ENCODE measurements at regions not wholly inside any gene's neighbourhood (a gene's known extent, or its start where the extent isn't known, plus 50 kb on each side); places are given as distances from the start of the nearest gene placed in this dataset.
"Not testable (repeated sequence)": the region's sequence is repeated elsewhere in the genome, so short reads cannot be mapped to it uniquely, and the experiment has no call there.

DNA sequence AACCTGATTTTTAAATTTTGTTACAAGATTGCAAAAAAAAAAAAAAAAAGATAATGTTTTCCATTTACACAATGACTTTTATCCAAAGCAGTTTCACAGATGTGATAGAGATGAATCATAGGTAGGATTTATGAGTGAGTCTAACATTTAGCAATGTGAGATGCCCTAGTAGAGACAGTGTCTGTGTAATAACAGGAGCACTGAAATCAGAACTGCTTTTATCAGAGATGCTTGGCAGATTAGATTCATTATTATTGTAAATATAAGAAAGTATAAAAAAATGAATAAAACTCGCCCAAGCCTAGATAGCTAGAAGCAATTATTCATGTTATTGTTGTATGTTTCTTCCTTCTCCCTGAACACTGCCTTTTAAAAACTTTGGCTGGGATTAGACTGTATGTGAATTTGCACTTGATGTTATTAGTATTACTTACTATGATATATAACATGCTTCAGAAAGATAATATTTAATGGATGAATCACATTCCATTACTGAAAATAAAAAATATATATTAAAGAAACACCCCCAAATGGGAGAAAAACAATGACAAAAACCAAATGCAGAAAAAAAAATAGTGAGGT, 567.3 kb upstream of the KLF4 start:
- Mint-ChIP-seq H3K4me3 (no peak overlapping the region), H3K27me3 (ENCODE audit: low read depth) (no peaks in the 10 kb centered on the region), H3K36me3 (ENCODE audit: low read depth) (no peaks in the 10 kb centered on the region), H3K4me1 (ENCODE audit: low read depth) (no peaks in the 10 kb centered on the region), H3K27ac (no peak overlapping the region), H3K9me3 (no peaks in the 10 kb centered on the region)

DNA sequence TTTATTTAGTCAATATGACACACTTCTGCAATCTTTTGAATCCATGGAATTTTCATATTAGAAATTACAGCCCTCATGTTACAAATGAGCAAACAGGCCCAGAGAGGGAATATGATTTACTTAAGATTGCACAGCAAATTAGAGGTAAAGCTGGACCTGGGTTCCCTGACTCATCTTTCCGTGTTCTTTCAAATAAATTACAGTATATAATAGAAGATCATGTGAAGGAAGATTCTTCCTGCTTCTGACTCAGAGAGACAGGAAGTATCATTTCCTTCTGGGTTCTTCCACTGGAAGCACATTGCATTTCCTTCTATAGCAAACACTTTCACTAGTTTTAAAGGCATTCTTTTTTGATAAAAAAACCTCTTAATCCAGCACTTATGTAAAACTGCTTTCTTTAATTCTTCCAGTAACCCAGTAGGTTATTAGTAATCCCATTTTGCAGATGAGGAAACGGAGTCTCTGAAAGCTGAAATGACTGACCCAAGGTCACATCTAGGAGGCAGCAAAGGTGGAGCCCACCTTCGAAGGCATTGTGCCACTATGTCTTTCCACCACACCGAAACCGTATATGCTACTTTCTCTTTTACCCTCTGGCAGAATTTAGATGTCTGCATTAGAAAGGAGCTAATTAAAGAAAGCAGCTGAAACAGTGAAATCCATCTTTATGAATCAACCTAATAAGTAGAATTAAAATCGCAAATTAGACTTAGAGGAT, 566.7 kb upstream of the KLF4 start:
- no peak overlapping the region for H3K27ac Mint-ChIP-seq

DNA sequence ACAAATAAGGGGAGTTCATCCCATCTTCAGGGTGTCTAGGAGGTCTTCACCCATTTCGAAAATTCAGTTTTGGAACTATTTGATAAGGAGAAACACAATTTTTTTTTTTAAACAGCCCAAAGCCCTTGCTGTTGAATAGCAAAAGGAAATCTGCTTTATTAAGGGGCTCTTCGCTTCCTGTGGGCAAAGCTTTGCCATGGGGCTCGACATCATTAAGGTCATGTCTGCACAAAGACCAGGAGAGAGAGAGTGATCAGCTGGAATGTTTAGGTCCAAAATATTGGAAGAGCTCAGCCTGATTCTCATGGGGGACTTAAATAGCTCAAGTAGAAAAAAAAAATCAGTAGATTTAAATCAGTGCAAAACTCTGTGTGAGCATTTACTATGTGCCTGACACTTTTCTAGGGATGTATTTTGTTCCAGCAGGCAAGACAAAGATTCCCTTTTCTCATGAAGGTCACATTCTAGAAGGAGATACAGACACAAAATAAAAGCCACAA, 564.6 kb upstream of the KLF4 start:
- H3K27ac Mint-ChIP-seq = no peak overlapping the region
- peaks cover 5% of the 10 kb centered on the region for H3K9me3 Mint-ChIP-seq
- H3K36me3 Mint-ChIP-seq (ENCODE audit: low read depth) = no peaks in the 10 kb centered on the region
- no peak overlapping the region for H3K4me3 Mint-ChIP-seq
- H3K4me1 Mint-ChIP-seq (ENCODE audit: low read depth) = no peaks in the 10 kb centered on the region
- no peaks in the 10 kb centered on the region for H3K27me3 Mint-ChIP-seq (ENCODE audit: low read depth)

More for the DNA sequence above, 566.7 kb upstream of the KLF4 start:
- no peaks in the 10 kb centered on the region for H3K36me3 Mint-ChIP-seq (ENCODE audit: low read depth)
- H3K4me3 Mint-ChIP-seq = no peak overlapping the region
- H3K9me3 Mint-ChIP-seq = peaks cover 5% of the 10 kb centered on the region
- H3K27me3 Mint-ChIP-seq (ENCODE audit: low read depth) = no peaks in the 10 kb centered on the region
- H3K4me1 Mint-ChIP-seq (ENCODE audit: low read depth) = no peaks in the 10 kb centered on the region

DNA sequence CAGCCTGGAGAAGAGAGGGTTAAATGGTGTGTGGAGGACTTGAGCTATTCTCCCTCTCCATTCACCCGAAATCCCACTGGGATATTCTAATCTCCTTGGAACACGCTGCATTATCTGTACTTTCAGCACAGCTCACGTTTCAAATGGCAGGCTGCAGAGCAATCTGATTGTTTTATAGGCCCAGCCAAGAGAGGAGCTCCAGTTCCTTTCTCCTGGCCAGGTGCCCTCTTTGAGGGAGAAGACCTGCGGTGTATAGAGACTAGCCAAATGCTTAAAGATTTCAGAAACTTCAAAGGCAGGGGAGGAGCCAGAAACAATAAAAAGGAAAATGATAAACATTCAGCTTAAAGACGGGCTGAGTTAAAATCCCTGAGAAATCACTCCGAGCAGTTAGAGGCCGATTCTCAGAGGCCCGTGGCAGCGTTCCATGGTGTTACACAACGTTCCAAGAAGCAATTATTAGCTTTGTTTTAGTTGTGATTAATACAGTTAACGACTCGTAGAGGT, 564.0 kb upstream of the KLF4 start:
- Mint-ChIP-seq H3K9me3 (peaks cover 5% of the 10 kb centered on the region), H3K4me1 (ENCODE audit: low read depth) (no peaks in the 10 kb centered on the region), H3K27me3 (ENCODE audit: low read depth) (no peaks in the 10 kb centered on the region), H3K4me3 (no peak overlapping the region), H3K36me3 (ENCODE audit: low read depth) (no peaks in the 10 kb centered on the region), H3K27ac (no peak overlapping the region)

DNA sequence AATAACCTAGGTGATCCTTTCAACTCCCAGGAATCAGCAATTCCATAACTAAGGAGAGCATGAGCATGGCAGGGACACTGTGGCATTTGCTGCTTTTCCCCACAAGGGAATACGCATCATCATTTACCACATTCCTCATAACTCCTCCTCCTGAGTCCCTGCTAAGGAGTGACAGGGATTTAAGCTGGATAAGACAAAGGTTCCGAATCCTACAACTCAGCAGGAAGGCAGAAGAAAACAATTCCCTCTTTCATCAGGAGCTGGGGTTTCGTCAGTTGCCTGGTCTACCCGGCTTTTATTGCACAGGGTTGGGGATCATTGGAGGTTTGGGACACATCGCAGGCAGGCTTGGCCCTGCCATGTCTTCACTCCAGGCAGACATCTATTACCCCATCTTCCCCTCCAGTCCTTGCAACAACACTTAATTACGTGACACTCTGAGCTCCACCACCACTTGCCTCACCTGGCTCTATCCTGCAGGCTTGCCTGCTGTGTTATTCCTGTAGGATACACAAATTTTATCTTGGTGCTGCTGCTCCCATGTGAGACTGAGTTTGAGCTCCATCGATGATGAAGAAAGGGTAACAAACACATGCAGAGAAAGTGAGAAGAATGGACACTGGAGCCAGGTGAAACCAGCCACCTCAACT, 563.0 kb upstream of the KLF4 start:
- Mint-ChIP-seq H3K27ac (no peak overlapping the region), H3K4me1 (ENCODE audit: low read depth) (no peaks in the 10 kb centered on the region), H3K36me3 (ENCODE audit: low read depth) (no peaks in the 10 kb centered on the region), H3K9me3 (peaks cover 5% of the 10 kb centered on the region), H3K4me3 (no peak overlapping the region), H3K27me3 (ENCODE audit: low read depth) (no peaks in the 10 kb centered on the region)

DNA sequence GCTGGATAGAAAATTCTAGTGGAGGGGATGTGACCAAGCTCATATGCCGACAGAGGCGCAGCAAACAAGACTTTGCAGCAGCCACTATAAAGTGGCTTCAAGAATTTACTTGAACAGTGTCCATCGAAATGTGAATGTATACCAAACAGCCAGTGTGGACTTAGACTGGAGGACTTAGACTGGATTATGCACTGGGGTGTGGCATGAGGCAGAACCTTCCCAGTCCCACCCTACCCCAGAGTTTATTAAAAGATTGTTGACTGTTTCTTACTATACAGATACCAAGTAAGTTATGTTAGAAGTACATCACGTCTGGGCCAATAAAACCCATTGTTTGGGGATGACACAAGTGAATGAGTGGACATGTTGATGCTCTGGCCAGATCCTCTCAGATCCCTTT, 561.3 kb upstream of the KLF4 start:
- no peaks in the 10 kb centered on the region for H3K4me1 Mint-ChIP-seq (ENCODE audit: low read depth)
- no peaks in the 10 kb centered on the region for H3K36me3 Mint-ChIP-seq (ENCODE audit: low read depth)
- H3K27me3 Mint-ChIP-seq (ENCODE audit: low read depth) = no peaks in the 10 kb centered on the region
- no peak overlapping the region for H3K4me3 Mint-ChIP-seq
- H3K27ac Mint-ChIP-seq = no peak overlapping the region
- peaks cover 5% of the 10 kb centered on the region for H3K9me3 Mint-ChIP-seq

DNA sequence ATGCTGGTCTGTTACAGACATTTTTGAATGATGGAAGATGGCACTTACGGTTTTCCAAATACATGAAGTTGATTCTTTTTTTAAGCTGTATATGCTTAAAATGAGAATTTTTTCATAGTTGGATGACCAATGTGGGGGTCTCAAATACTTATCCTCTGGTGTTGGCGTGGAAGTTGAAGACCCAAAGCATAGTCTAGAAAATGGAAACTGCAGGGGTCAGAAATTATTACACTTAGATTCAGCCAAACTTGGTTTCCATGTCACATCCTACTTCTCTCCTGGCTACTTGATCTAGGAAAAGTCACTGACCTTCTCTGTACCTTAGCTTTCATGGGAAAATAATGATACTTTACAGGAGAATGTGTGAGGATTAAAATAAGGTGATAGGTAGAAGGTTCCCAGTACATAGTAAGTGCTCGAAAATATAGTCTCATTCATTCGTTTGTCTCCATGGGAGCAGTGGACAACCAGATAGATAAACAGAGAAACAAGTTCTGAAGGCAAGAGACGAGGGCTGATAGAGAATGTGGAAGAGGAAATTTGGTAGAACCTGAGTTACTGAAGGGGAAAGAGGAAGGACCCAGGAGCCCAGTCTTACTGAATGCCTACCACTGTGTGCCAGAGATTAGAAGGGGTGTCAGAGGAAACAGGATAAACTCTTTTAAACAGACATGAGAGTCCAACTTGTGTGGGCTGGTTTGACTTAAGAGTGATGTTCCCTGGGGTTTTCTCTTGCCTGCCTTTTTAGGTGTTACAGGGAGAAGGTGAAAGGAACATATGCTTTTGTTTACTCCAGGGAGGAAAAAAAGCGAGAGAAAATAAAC, 560.3 kb upstream of the KLF4 start:
- no peaks in the 10 kb centered on the region for H3K36me3 Mint-ChIP-seq (ENCODE audit: low read depth)
- no peak overlapping the region for H3K4me3 Mint-ChIP-seq
- peaks cover 5% of the 10 kb centered on the region for H3K9me3 Mint-ChIP-seq
- H3K4me1 Mint-ChIP-seq (ENCODE audit: low read depth) = no peaks in the 10 kb centered on the region
- H3K27ac Mint-ChIP-seq = no peak overlapping the region
- no peaks in the 10 kb centered on the region for H3K27me3 Mint-ChIP-seq (ENCODE audit: low read depth)

DNA sequence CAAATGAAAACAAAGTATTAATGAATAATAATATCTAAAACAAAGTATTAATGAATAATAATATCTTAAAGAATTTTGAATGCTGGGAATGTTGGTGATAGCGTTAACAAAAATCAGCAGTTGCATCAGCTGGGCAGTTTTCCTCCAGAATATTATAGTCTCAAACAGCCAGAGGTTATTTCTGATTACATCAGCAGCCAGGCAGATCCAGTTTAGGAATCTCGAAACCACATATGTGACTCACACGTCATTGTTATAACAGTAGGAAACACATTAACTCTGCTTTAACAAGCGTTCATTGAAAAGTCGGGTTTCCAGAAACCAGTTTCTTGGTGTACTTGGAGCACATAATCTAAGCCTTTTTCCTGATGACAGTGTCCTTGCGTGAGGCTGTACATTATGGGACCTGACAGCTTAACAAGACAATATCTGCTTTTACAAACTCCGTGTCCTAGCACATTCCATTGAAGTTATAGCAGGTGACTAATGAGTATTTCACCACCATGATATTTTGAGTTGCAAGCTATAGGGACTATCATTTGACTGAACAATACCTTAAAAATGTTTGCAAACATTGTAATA, 559.5 kb upstream of the KLF4 start:
- H3K36me3 Mint-ChIP-seq (ENCODE audit: low read depth) = no peaks in the 10 kb centered on the region
- H3K27me3 Mint-ChIP-seq (ENCODE audit: low read depth) = no peaks in the 10 kb centered on the region
- H3K9me3 Mint-ChIP-seq = peaks cover 9% of the 10 kb centered on the region
- no peaks in the 10 kb centered on the region for H3K4me1 Mint-ChIP-seq (ENCODE audit: low read depth)
- H3K4me3 Mint-ChIP-seq = no peak overlapping the region
- no peak overlapping the region for H3K27ac Mint-ChIP-seq

DNA sequence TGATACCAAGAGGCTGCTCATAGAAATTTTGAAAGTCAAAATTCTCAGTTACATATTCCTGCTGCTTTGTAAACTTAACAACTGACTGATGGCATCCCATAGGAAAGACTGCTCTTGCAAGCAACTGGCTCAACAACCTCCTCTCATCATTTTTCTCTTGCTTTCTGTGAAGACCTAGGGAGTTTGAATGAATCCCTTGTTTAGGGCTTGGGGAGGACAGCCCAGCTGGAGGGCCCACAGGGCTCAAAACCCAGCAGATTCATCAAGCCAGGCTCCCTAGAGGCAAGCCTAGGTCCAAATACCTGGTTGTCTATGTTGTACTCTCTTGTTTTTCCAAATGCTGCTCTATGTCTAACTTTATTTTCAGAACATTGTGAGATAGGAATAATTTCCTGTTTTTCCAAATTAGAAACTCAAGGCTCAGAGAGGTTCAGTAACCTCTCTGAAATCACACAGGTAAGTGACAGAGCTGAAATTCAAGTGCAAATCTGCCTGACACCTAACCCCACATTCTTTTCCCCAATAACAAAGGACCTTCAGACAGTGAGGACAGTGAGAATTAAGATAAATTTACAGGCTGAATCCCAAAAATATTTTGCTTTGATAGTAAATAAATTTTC, 558.9 kb upstream of the KLF4 start:
- no peak overlapping the region for H3K27ac Mint-ChIP-seq

DNA sequence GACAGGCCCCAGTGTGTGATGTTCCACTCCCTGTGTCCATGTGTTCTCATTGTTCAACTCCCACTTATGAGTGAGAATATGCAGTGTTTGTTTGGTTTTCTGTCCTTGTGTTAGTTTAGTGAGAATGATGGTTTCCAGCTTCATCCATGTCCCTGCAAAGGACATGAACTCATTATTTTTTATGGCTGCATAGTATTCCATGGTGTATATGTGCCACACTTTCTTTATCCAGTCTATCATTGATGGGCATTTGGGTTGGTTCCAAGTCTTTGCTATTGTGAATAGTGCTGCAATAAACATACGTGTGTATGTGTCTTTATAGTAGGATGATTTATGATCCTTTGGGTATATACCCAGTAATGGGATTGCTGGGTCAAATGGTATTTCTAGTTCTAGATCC, 558.2 kb upstream of the KLF4 start:
- not testable (repeated sequence) for H3K27ac Mint-ChIP-seq; H3K36me3 Mint-ChIP-seq (ENCODE audit: low read depth); H3K4me1 Mint-ChIP-seq (ENCODE audit: low read depth)

More for the DNA sequence above, 558.9 kb upstream of the KLF4 start:
- Mint-ChIP-seq H3K27me3 (ENCODE audit: low read depth) (no peaks in the 10 kb centered on the region), H3K4me3 (no peak overlapping the region), H3K4me1 (ENCODE audit: low read depth) (no peaks in the 10 kb centered on the region), H3K9me3 (peaks cover 12% of the 10 kb centered on the region), H3K36me3 (ENCODE audit: low read depth) (no peaks in the 10 kb centered on the region)

DNA sequence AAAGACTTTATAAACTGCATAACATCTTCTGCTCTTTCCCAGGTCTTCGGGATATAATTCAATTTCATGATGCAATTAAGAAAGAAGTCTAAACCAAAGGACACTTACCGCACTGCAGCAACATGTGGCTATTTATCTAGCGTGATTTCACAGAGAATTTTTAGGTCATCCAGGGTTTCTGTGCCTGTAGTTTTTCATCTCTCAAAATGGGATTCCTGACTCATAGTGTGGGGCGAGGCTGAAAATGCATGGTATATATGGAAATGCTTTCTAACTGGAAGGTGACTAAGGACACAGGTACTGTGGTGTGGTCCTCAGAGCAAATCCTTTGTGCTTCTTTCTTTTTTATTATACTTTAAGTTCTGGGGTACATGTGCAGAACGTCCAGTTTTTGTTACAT, 557.7 kb upstream of the KLF4 start:
- Mint-ChIP-seq H3K4me1 (ENCODE audit: low read depth) (no peaks in the 10 kb centered on the region), H3K27me3 (ENCODE audit: low read depth) (no peaks in the 10 kb centered on the region), H3K36me3 (ENCODE audit: low read depth) (no peaks in the 10 kb centered on the region), H3K4me3 (no peak overlapping the region), H3K27ac (no peak overlapping the region), H3K9me3 (peaks cover 18% of the 10 kb centered on the region)

More for the DNA sequence above, 558.2 kb upstream of the KLF4 start:
- not testable (repeated sequence) for H3K4me3 Mint-ChIP-seq; H3K27me3 Mint-ChIP-seq (ENCODE audit: low read depth)
- peaks cover 16% of the 10 kb centered on the region for H3K9me3 Mint-ChIP-seq

DNA sequence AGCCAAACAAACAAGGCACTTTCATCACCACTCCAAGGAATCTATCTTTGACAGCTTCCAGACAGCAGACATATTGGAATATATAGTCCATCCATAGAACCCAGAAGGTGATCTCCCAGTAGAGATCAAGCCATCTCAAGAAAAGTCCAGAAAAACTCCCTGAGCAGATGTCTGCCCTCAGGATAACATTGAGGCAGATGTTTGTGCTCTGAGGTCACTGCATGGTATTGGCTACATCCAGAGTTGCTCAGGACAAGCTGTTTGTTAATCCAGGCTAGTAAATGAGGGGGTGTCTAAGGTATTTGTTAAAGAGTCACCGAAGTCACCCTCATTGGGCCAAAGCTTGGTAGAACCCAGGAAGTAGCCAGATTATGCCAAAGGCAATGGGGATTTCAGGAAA, 556.3 kb upstream of the KLF4 start:
- Mint-ChIP-seq H3K9me3 (peaks cover 14% of the 10 kb centered on the region), H3K4me3 (no peak overlapping the region), H3K27ac (no peak overlapping the region), H3K4me1 (ENCODE audit: low read depth) (no peaks in the 10 kb centered on the region), H3K36me3 (ENCODE audit: low read depth) (no peaks in the 10 kb centered on the region), H3K27me3 (ENCODE audit: low read depth) (no peaks in the 10 kb centered on the region)

DNA sequence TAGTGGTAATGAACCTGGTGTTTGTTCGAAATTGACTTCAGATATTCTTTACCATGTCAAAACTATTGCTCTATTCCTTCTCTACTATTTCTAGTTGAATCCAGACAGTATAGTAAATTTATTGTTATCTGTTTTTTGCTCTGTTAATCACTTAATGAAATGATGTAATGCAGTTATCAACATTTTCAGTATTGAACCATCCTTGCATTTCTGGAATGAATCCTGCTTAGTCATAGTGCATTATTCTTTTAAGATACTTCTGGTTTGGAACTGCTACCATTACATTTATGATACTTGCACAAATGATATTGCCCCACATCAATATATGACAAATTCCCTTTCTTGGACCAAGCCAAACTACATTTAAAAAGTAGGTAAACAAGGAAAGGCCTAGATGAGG, 554.0 kb upstream of the KLF4 start:
- Mint-ChIP-seq H3K4me3 (no peak overlapping the region), H3K27me3 (ENCODE audit: low read depth) (no peaks in the 10 kb centered on the region), H3K4me1 (ENCODE audit: low read depth) (no peaks in the 10 kb centered on the region), H3K36me3 (ENCODE audit: low read depth) (no peaks in the 10 kb centered on the region), H3K27ac (no peak overlapping the region), H3K9me3 (peaks cover 14% of the 10 kb centered on the region)

DNA sequence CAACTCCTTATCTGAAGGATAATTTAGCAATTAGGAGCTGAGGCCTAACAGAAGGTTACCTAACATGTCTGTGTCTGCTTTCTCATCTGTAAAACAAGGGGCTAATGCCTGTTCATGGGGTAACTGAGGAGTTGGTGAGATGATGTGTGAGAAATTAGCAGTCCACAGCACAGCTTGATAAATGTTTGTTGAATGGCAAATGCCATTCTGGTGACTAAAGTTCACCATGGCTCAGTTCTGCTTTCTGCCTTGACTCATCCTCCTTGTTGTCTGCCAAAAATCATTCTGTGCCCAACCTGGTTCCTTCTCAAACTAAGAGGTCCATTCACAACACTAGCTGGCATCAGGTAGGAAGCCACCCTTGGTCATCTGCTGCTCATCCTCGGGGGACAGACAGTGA, 552.0 kb upstream of the KLF4 start:
- Mint-ChIP-seq H3K27me3 (ENCODE audit: low read depth) (no peaks in the 10 kb centered on the region), H3K4me1 (ENCODE audit: low read depth) (no peaks in the 10 kb centered on the region), H3K36me3 (ENCODE audit: low read depth) (no peaks in the 10 kb centered on the region), H3K9me3 (peaks cover 14% of the 10 kb centered on the region), H3K4me3 (no peak overlapping the region), H3K27ac (no peak overlapping the region)
